Nephron (organoid): ENCODE measurements at regions not wholly inside any gene's neighbourhood (a gene's known extent, or its start where the extent isn't known, plus 50 kb on each side); places are given as distances from the start of the nearest gene placed in this dataset.

Experiments
- H3K27ac Mint-ChIP-seq, 3 experiments: 2 replicates each; pipeline ENCODE4 v1.8.0; 2020; ENCODE audit warnings: mixed read lengths in 3 of 3, mild to moderate bottlenecking in 2 of 3, moderate library complexity in 1 of 3
- H3K27me3 Mint-ChIP-seq: 2 replicates; pipeline ENCODE4 v1.8.0; 2021; ENCODE audit warnings: low read depth, mild to moderate bottlenecking, moderate library complexity, mixed read lengths
- H3K36me3 Mint-ChIP-seq: 2 replicates; pipeline ENCODE4 v1.8.0; 2020; ENCODE audit warnings: low read depth, mixed read lengths
- H3K4me1 Mint-ChIP-seq: 2 replicates; pipeline ENCODE4 v1.8.0; 2020; ENCODE audit warnings: mixed read lengths
- H3K4me3 Mint-ChIP-seq, 3 experiments: 2 replicates each; pipeline ENCODE4 v1.8.0; 2020; ENCODE audit warnings: mild to moderate bottlenecking in 3 of 3, mixed read lengths in 3 of 3, moderate library complexity in 2 of 3
- H3K9me3 Mint-ChIP-seq: 2 replicates; pipeline ENCODE4 v1.8.0; 2020; ENCODE audit warnings: mixed read lengths
- CTCF ChIP-seq, 3 experiments: fragments of 200-600 bp; sonication (generic); IDR thresholded peaks; one replicate each; pipeline ENCODE4 v1.5.0; 2021; ENCODE audit warnings: antibody characterized with exemption in 3 of 3; ENCODE audit not compliant: unreplicated experiment in 3 of 3

- H3K36me3 Mint-ChIP-seq: no peaks in the 10 kb centered on the region
- peaks cover 23% of the 10 kb centered on the region for H3K9me3 Mint-ChIP-seq
Observed at GRCh38 chr11:106242718-106243415, 165.4 kb downstream of the AASDHPPT start.

GRCh38 chr11:106246495-106246894 is 169.0 kb downstream of the AASDHPPT start:
- Mint-ChIP-seq H3K4me3 (no peak overlapping the region), H3K27ac (no peak overlapping the region), H3K36me3 (no peaks in the 10 kb centered on the region), H3K9me3 (peaks cover 26% of the 10 kb centered on the region), H3K27me3 (peaks cover 4% of the 10 kb centered on the region), H3K4me1 (peaks cover 36% of the 10 kb centered on the region)
- no peak for TF ChIP-seq CTCF (IDR thresholded peaks at IDR 0.05; ENCODE audit: unreplicated experiment in 3 of 3)

More at GRCh38 chr11:106242718-106243415, 165.4 kb downstream of the AASDHPPT start:
- no peak for TF ChIP-seq CTCF (IDR thresholded peaks at IDR 0.05; ENCODE audit: unreplicated experiment in 3 of 3)
- Mint-ChIP-seq H3K27ac (peak overlapping the region; percentile 19 to 72 (median 70)), H3K4me1 (peaks cover 7% of the 10 kb centered on the region), H3K27me3 (no peaks in the 10 kb centered on the region), H3K4me3 (peak overlapping the region in 1 of 3 experiments; percentile 35)

GRCh38 chr11:106249617-106250239 is 172.3 kb downstream of the AASDHPPT start:
- peaks cover 20% of the 10 kb centered on the region for H3K9me3 Mint-ChIP-seq
- H3K27ac Mint-ChIP-seq: peak overlapping the region; percentile 60 to 80 (median 76)
- H3K36me3 Mint-ChIP-seq: no peaks in the 10 kb centered on the region
- H3K4me3 Mint-ChIP-seq: peak overlapping the region in 2 of 3 experiments; percentile 17 to 62
- H3K4me1 Mint-ChIP-seq: peaks cover 30% of the 10 kb centered on the region
- H3K27me3 Mint-ChIP-seq: peaks cover 4% of the 10 kb centered on the region
- TF ChIP-seq CTCF (IDR thresholded peaks at IDR 0.05; ENCODE audit: unreplicated experiment in 3 of 3): no peak

GRCh38 chr11:106262852-106263251 is 185.4 kb downstream of the AASDHPPT start:
- Mint-ChIP-seq H3K27me3 (peaks cover 6% of the 10 kb centered on the region), H3K36me3 (no peaks in the 10 kb centered on the region), H3K9me3 (peaks cover 10% of the 10 kb centered on the region), H3K4me1 (no peaks in the 10 kb centered on the region), H3K27ac (no peak overlapping the region), H3K4me3 (no peak overlapping the region)
- no peak for TF ChIP-seq CTCF (IDR thresholded peaks at IDR 0.05; ENCODE audit: unreplicated experiment in 3 of 3)

- TF ChIP-seq CTCF (IDR thresholded peaks at IDR 0.05; ENCODE audit: unreplicated experiment in 3 of 3): no peak
- peaks cover 17% of the 10 kb centered on the region for H3K9me3 Mint-ChIP-seq
Observed at GRCh38 chr11:106263527-106263926, 186.1 kb downstream of the AASDHPPT start.

More at GRCh38 chr11:106263527-106263926, 186.1 kb downstream of the AASDHPPT start:
- no peak overlapping the region for H3K4me3 Mint-ChIP-seq
- H3K27ac Mint-ChIP-seq: no peak overlapping the region
- H3K27me3 Mint-ChIP-seq: peaks cover 6% of the 10 kb centered on the region
- H3K4me1 Mint-ChIP-seq: no peaks in the 10 kb centered on the region
- H3K36me3 Mint-ChIP-seq: no peaks in the 10 kb centered on the region
